ENCODE measurements at regions not wholly inside any gene's neighbourhood (a gene's known extent, or its start where the extent isn't known, plus 50 kb on each side); places are given as distances from the start of the nearest gene placed in this dataset.

GRCh38 chr2:215498431-215498830 lies 62.6 kb upstream of the FN1 start (continued):
- peak; percentile 69 for TF ChIP-seq KAT8 (CRISPR knock-in tag; IDR thresholded peaks at IDR 0.05)
- no peak for TF ChIP-seq NFKB2 (CRISPR knock-in tag; IDR thresholded peaks at IDR 0.05; ENCODE audit: borderline replicate concordance)
- no peak for TF ChIP-seq NR2C2 (CRISPR knock-in tag; IDR thresholded peaks at IDR 0.05; ENCODE audit: borderline replicate concordance)
- TF ChIP-seq FOSL2 (CRISPR knock-in tag; IDR thresholded peaks at IDR 0.05) = peak; percentile 95
- peak; percentile 59; the same call in 1 of the 2 replicates for TF ChIP-seq CREM (IDR thresholded peaks at IDR 0.05)
- no peak for TF ChIP-seq CREM (CRISPR knock-in tag; IDR thresholded peaks at IDR 0.05)
- TF ChIP-seq, protein P1, sequence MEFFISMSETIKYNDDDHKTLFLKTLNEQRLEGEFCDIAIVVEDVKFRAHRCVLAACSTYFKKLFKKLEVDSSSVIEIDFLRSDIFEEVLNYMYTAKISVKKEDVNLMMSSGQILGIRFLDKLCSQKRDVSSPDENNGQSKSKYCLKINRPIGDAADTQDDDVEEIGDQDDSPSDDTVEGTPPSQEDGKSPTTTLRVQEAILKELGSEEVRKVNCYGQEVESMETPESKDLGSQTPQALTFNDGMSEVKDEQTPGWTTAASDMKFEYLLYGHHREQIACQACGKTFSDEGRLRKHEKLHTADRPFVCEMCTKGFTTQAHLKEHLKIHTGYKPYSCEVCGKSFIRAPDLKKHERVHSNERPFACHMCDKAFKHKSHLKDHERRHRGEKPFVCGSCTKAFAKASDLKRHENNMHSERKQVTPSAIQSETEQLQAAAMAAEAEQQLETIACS (CRISPR knock-in tag; IDR thresholded peaks at IDR 0.05) = no peak
- TF ChIP-seq SP2 (CRISPR knock-in tag; IDR thresholded peaks at IDR 0.05) = no peak
- TF ChIP-seq ZNF792 (CRISPR knock-in tag; IDR thresholded peaks at IDR 0.05) = peak; percentile 49; the same call in 1 of the 2 replicates
- TF ChIP-seq PRDM15 (CRISPR knock-in tag; IDR thresholded peaks at IDR 0.05) = peak; percentile 93
- no peak for TF ChIP-seq TCF7L2 (IDR thresholded peaks at IDR 0.05; ENCODE audit: low read depth, low read length)
- no peak for TF ChIP-seq KIAA2018 (CRISPR knock-in tag; IDR thresholded peaks at IDR 0.05; ENCODE audit: borderline replicate concordance)
- no peak for TF ChIP-seq DDIT3 (CRISPR knock-in tag; IDR thresholded peaks at IDR 0.05)
- peak; percentile 81; the same call in 1 of the 2 replicates for TF ChIP-seq HMG20A (CRISPR knock-in tag; IDR thresholded peaks at IDR 0.05; ENCODE audit: borderline replicate concordance)
- no peak for TF ChIP-seq HIC2 (CRISPR knock-in tag; IDR thresholded peaks at IDR 0.05; ENCODE audit: low read depth)
- no peak; the same call in 1 of the 2 replicates for TF ChIP-seq ZNF317 (CRISPR knock-in tag; IDR thresholded peaks at IDR 0.05)

Measured in HepG2 (cell line).